ENCODE measurements at regions not wholly inside any gene's neighbourhood (a gene's known extent, or its start where the extent isn't known, plus 50 kb on each side); places are given as distances from the start of the nearest gene placed in this dataset.

DNA sequence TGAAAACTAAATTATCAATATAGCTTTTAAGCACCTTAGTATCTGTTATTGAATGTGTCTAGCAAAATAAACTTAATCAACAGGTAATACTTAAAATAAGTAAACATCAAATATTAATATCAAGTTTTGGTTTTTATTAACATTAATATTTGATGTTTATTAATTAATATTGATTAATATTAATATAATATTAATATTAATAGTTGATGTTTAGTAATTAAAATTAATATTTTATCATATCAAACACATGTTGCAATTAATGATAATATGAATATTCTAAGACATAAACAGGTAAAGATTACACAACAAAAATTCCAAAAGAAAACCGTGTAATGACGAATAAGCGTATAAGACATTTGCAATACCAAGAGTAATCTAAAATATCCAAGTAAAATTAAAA lies 222.8 kb upstream of the PRR20A start:
- H3K79me1 ChIP-seq (ENCODE audit: low read length): no peaks in the 10 kb centered on the region
- H3K4me1 ChIP-seq (ENCODE audit: control insufficient read depth in 1 of 2, insufficient read depth in 2 of 2, low read length in 2 of 2): no peaks in the 10 kb centered on the region
- H2BK120ac ChIP-seq (ENCODE audit: insufficient read depth, low read length, poor library complexity): no peak overlapping the region
- no peak overlapping the region for H3K4me3 ChIP-seq (ENCODE audit: low read depth, low read length)
- no peak overlapping the region for H3K27ac ChIP-seq (ENCODE audit: low read depth, low read length)
- H3K27me3 ChIP-seq (ENCODE audit: insufficient read depth, low read length): no peaks in the 10 kb centered on the region
- no peak overlapping the region for H4K12ac ChIP-seq (ENCODE audit: low read depth, low read length)
- H3K23ac ChIP-seq (ENCODE audit: low read length): no peak overlapping the region
- no peak overlapping the region for H3K9ac ChIP-seq (ENCODE audit: low read length)
- H3K4me2 ChIP-seq (ENCODE audit: low read length): no peak overlapping the region
- no peak overlapping the region for H2BK12ac ChIP-seq (ENCODE audit: low read length)
- no CpG with 5 or more reads among the region's 3 CpGs for WGBS (ENCODE audit: extremely low coverage, insufficient coverage, insufficient read length)
- H2BK5ac ChIP-seq (ENCODE audit: low read depth, low read length, poor library complexity): no peak overlapping the region
- no peak overlapping the region for H2AK5ac ChIP-seq (ENCODE audit: low read length)
- no peaks in the 10 kb centered on the region for H3K36me3 ChIP-seq (ENCODE audit: control insufficient read depth in 1 of 2, insufficient read depth in 2 of 2, low read length in 2 of 2)
- no peak overlapping the region for H3K18ac ChIP-seq (ENCODE audit: low read length)
- no peak overlapping the region for H3K14ac ChIP-seq (ENCODE audit: low read length)
- H3K4ac ChIP-seq (ENCODE audit: low read depth, low read length): no peak overlapping the region
- H2AFZ ChIP-seq (ENCODE audit: insufficient read depth, low read length, poor library complexity): no peak overlapping the region
- H3K79me2 ChIP-seq (ENCODE audit: control insufficient read depth, insufficient read depth, low read length, poor library complexity): no peaks in the 10 kb centered on the region
- H4K8ac ChIP-seq (ENCODE audit: low read depth, low read length): no peak overlapping the region
- no peak overlapping the region for H4K91ac ChIP-seq (ENCODE audit: low read depth, low read length)
- no peak for DNase-seq
- H3K9me3 ChIP-seq (ENCODE audit: insufficient read depth, low read depth, low read length): no peaks in the 10 kb centered on the region

DNA sequence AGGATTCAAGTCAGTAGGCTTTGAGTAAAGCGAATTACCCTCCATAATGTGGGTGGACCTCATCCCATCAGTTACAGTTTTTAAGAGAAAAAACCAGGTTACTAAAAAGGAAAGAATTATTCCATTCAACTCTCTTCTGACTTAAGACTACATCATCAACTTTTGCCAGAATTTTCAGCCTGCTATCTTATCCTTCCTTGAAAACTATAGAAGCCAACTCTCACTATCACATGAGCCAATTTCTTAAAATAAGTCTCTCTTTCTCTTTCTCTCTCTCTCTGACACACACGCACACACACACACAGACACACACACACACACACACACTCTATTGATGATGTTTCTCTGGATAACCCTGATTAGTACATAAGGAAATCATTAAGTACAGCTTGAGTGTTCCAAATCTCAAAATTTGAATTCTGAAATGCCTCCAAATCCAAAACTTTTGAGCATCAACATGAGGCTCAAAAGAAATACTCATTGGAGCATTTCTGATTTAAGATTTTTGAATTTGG lies 217.0 kb upstream of the PRR20A start:
- no peak overlapping the region for H3K27ac ChIP-seq (ENCODE audit: low read depth, low read length)
- H3K4me3 ChIP-seq (ENCODE audit: low read depth, low read length): no peak overlapping the region
- H2BK12ac ChIP-seq (ENCODE audit: low read length): no peak overlapping the region
- no peak overlapping the region for H2AFZ ChIP-seq (ENCODE audit: insufficient read depth, low read length, poor library complexity)
- H3K4ac ChIP-seq (ENCODE audit: low read depth, low read length): no peak overlapping the region
- H2BK120ac ChIP-seq (ENCODE audit: insufficient read depth, low read length, poor library complexity): no peak overlapping the region
- H4K91ac ChIP-seq (ENCODE audit: low read depth, low read length): no peak overlapping the region
- no peak overlapping the region for H4K8ac ChIP-seq (ENCODE audit: low read depth, low read length)
- no peak for DNase-seq
- H2AK5ac ChIP-seq (ENCODE audit: low read length): no peak overlapping the region
- H2BK5ac ChIP-seq (ENCODE audit: low read depth, low read length, poor library complexity): no peak overlapping the region
- H3K9me3 ChIP-seq (ENCODE audit: insufficient read depth, low read depth, low read length): no peaks in the 10 kb centered on the region
- H3K9ac ChIP-seq (ENCODE audit: low read length): no peak overlapping the region
- no peak overlapping the region for H3K14ac ChIP-seq (ENCODE audit: low read length)
- WGBS (ENCODE audit: extremely low coverage, insufficient coverage, insufficient read length): no CpG with 5 or more reads among the region's 2 CpGs
- no peaks in the 10 kb centered on the region for H3K79me2 ChIP-seq (ENCODE audit: control insufficient read depth, insufficient read depth, low read length, poor library complexity)
- no peaks in the 10 kb centered on the region for H3K36me3 ChIP-seq (ENCODE audit: control insufficient read depth in 1 of 2, insufficient read depth in 2 of 2, low read length in 2 of 2)
- no peak overlapping the region for H3K18ac ChIP-seq (ENCODE audit: low read length)
- no peaks in the 10 kb centered on the region for H3K79me1 ChIP-seq (ENCODE audit: low read length)
- no peaks in the 10 kb centered on the region for H3K27me3 ChIP-seq (ENCODE audit: insufficient read depth, low read length)
- no peaks in the 10 kb centered on the region for H3K4me1 ChIP-seq (ENCODE audit: control insufficient read depth in 1 of 2, insufficient read depth in 2 of 2, low read length in 2 of 2)
- no peak overlapping the region for H4K12ac ChIP-seq (ENCODE audit: low read depth, low read length)
- H3K23ac ChIP-seq (ENCODE audit: low read length): no peak overlapping the region
- H3K4me2 ChIP-seq (ENCODE audit: low read length): no peak overlapping the region

DNA sequence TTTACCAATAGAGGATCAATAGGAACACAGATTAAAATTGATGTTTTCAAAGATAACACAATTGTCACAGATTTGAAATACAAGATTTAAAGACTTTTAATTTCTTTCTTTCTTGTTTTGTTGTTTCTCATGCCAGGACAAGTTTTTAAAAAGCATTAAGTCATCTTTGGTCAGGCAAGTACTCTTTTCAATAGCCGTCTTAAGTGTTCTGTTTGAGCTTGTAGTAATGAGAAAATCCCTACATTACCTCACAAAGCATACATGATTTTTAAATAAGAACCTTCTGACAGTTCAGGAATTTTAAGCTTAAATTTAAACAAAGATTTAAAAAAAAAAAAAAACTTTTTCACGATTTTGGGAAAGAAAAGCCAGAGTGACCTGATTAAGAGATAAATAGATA lies 216.3 kb upstream of the PRR20A start:
- H2BK120ac ChIP-seq (ENCODE audit: insufficient read depth, low read length, poor library complexity): no peak overlapping the region
- WGBS (ENCODE audit: extremely low coverage, insufficient coverage, insufficient read length): no CpG with 5 or more reads among the region's 2 CpGs

DNA sequence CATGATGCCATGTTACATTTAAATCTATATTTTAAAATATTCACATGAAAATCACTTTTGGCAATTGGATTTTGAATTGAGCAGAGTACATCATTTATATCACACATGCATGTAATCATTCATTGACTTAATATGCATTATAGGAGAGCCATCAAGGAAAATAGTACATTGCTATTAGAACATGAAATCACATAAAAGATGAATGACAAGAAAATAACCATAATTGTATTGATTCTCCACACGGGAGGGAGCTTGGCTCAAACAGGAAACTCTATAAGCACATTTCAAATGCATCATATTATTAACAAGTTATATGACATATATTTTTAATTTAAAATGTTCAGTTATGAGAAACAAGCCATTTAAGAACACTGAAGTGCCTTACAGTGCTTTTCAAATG lies 208.6 kb upstream of the PRR20A start:
- Histone ChIP-seq H3K27ac (ENCODE audit: low read depth, low read length) (no peak overlapping the region), H3K4me2 (ENCODE audit: low read length) (no peak overlapping the region), H3K36me3 (ENCODE audit: control insufficient read depth in 1 of 2, insufficient read depth in 2 of 2, low read length in 2 of 2) (no peaks in the 10 kb centered on the region), H2BK12ac (ENCODE audit: low read length) (no peak overlapping the region), H2BK120ac (ENCODE audit: insufficient read depth, low read length, poor library complexity) (no peak overlapping the region), H4K12ac (ENCODE audit: low read depth, low read length) (no peak overlapping the region), H3K14ac (ENCODE audit: low read length) (no peak overlapping the region), H3K4me1 (ENCODE audit: control insufficient read depth in 1 of 2, insufficient read depth in 2 of 2, low read length in 2 of 2) (no peaks in the 10 kb centered on the region), H3K9me3 (ENCODE audit: insufficient read depth, low read depth, low read length) (no peaks in the 10 kb centered on the region), H3K4me3 (ENCODE audit: low read depth, low read length) (no peak overlapping the region), H3K27me3 (ENCODE audit: insufficient read depth, low read length) (no peaks in the 10 kb centered on the region), H2AK5ac (ENCODE audit: low read length) (no peak overlapping the region), H3K79me1 (ENCODE audit: low read length) (no peaks in the 10 kb centered on the region), H2BK5ac (ENCODE audit: low read depth, low read length, poor library complexity) (no peak overlapping the region), H3K9ac (ENCODE audit: low read length) (no peak overlapping the region), H4K91ac (ENCODE audit: low read depth, low read length) (no peak overlapping the region), H4K8ac (ENCODE audit: low read depth, low read length) (no peak overlapping the region), H3K23ac (ENCODE audit: low read length) (no peak overlapping the region), H3K79me2 (ENCODE audit: control insufficient read depth, insufficient read depth, low read length, poor library complexity) (no peaks in the 10 kb centered on the region), H3K4ac (ENCODE audit: low read depth, low read length) (no peak overlapping the region), H3K18ac (ENCODE audit: low read length) (no peak overlapping the region), H2AFZ (ENCODE audit: insufficient read depth, low read length, poor library complexity) (no peak overlapping the region)
- no CpG with 5 or more reads among the region's 1 CpG for WGBS (ENCODE audit: extremely low coverage, insufficient coverage, insufficient read length)
- DNase-seq: no peak

More for the DNA sequence above, 216.3 kb upstream of the PRR20A start:
- H3K4me3 ChIP-seq (ENCODE audit: low read depth, low read length): no peak overlapping the region
- no peaks in the 10 kb centered on the region for H3K79me1 ChIP-seq (ENCODE audit: low read length)
- no peak overlapping the region for H3K14ac ChIP-seq (ENCODE audit: low read length)
- no peaks in the 10 kb centered on the region for H3K4me1 ChIP-seq (ENCODE audit: control insufficient read depth in 1 of 2, insufficient read depth in 2 of 2, low read length in 2 of 2)
- no peak overlapping the region for H2BK5ac ChIP-seq (ENCODE audit: low read depth, low read length, poor library complexity)
- H3K4ac ChIP-seq (ENCODE audit: low read depth, low read length): no peak overlapping the region
- H3K4me2 ChIP-seq (ENCODE audit: low read length): no peak overlapping the region
- H2AFZ ChIP-seq (ENCODE audit: insufficient read depth, low read length, poor library complexity): no peak overlapping the region
- H2BK12ac ChIP-seq (ENCODE audit: low read length): no peak overlapping the region
- no peaks in the 10 kb centered on the region for H3K9me3 ChIP-seq (ENCODE audit: insufficient read depth, low read depth, low read length)
- no peaks in the 10 kb centered on the region for H3K79me2 ChIP-seq (ENCODE audit: control insufficient read depth, insufficient read depth, low read length, poor library complexity)
- no peak overlapping the region for H3K27ac ChIP-seq (ENCODE audit: low read depth, low read length)
- H3K9ac ChIP-seq (ENCODE audit: low read length): no peak overlapping the region
- no peak overlapping the region for H2AK5ac ChIP-seq (ENCODE audit: low read length)
- H4K12ac ChIP-seq (ENCODE audit: low read depth, low read length): no peak overlapping the region
- no peaks in the 10 kb centered on the region for H3K36me3 ChIP-seq (ENCODE audit: control insufficient read depth in 1 of 2, insufficient read depth in 2 of 2, low read length in 2 of 2)
- H3K23ac ChIP-seq (ENCODE audit: low read length): no peak overlapping the region
- no peaks in the 10 kb centered on the region for H3K27me3 ChIP-seq (ENCODE audit: insufficient read depth, low read length)
- no peak overlapping the region for H4K8ac ChIP-seq (ENCODE audit: low read depth, low read length)
- no peak for DNase-seq
- no peak overlapping the region for H4K91ac ChIP-seq (ENCODE audit: low read depth, low read length)
- H3K18ac ChIP-seq (ENCODE audit: low read length): no peak overlapping the region
